Osteoblast (primary cell): ENCODE measurements at regions not wholly inside any gene's neighbourhood (a gene's known extent, or its start where the extent isn't known, plus 50 kb on each side); places are given as distances from the start of the nearest gene placed in this dataset.

ENCODE experiments used
- DNase-seq: peaks from one replicate; pipeline ENCODE4 v3.0.0; 2011; ENCODE audit warnings: low spot score, mixed read lengths; ENCODE audit not compliant: insufficient read length; ENCODE audit errors: missing footprints
- H2AFZ ChIP-seq: 2 replicates; pipeline ENCODE4 v1.6.0; 2011; ENCODE audit warnings: mild to moderate bottlenecking, low read length
- H3K27ac ChIP-seq: 2 replicates; pipeline ENCODE4 v1.5.1; 2011; ENCODE audit warnings: mild to moderate bottlenecking, low read depth, low read length, moderate library complexity
- H3K27me3 ChIP-seq: 2 replicates; pipeline ENCODE4 v1.6.0; 2012; ENCODE audit warnings: mild to moderate bottlenecking, control low read depth, inconsistent platforms, low read length, moderate library complexity; ENCODE audit not compliant: insufficient read depth
- H3K36me3 ChIP-seq: 2 replicates; pipeline ENCODE4 v1.5.1; 2011; ENCODE audit warnings: mild to moderate bottlenecking, low read length, control low read depth, moderate library complexity; ENCODE audit not compliant: insufficient read depth
- H3K4me1 ChIP-seq: 2 replicates; pipeline ENCODE4 v1.5.1; 2011; ENCODE audit warnings: mild to moderate bottlenecking, low read length, control low read depth, moderate library complexity; ENCODE audit not compliant: insufficient read depth
- H3K4me2 ChIP-seq: 2 replicates; pipeline ENCODE4 v1.6.0; 2011; ENCODE audit warnings: mild to moderate bottlenecking, low read length; ENCODE audit not compliant: insufficient read depth
- H3K4me3 ChIP-seq: fragments of 200-600 bp; sonication (generic); 3 replicates; pipeline ENCODE4 v1.5.1; 2012; ENCODE audit warnings: mild to moderate bottlenecking, low read length, inconsistent platforms; ENCODE audit not compliant: insufficient read depth
- H3K79me2 ChIP-seq: 2 replicates; pipeline ENCODE4 v1.6.0; 2012; ENCODE audit warnings: mild to moderate bottlenecking, low read length, control low read depth, inconsistent platforms; ENCODE audit not compliant: insufficient read depth
- H3K9me3 ChIP-seq: 2 replicates; pipeline ENCODE4 v1.5.1; 2011; ENCODE audit warnings: low read depth, low read length, control low read depth
- H4K20me1 ChIP-seq: 2 replicates; pipeline ENCODE4 v1.6.0; 2012; ENCODE audit warnings: mild to moderate bottlenecking, low read length, control low read depth; ENCODE audit not compliant: insufficient read depth
- TF ChIP-seq, protein P1 (sequence below): IDR thresholded peaks from 2 replicates; pipeline ENCODE4 v1.5.1; 2011; ENCODE audit warnings: mild to moderate bottlenecking, low read depth, low read length, moderate library complexity; ENCODE audit errors: extremely low read depth

DNA sequence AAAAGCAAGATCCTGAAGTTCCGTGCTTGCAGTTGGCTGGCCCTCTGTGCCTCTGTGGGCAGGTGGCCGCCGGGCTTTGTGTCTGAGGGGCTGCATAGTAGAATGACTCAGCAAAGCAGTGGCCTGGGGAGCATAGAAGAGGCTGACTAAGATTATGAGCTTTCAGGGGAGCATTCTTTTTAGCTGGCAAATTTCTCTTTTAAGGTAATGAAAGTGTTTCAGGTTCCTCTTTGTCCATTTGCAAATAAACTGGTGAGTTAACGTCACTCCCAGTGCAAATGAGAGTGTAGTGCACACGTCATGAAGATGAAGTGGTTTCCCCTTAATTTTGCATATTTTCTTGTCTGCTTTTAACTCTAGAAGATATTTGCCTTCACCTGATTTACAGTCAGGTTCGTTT is 98.6 kb downstream of the BCL2L11 start:
- no peaks in the 10 kb centered on the region for H3K36me3 ChIP-seq
- H2AFZ ChIP-seq = no peak overlapping the region
- DNase-seq = no peak
- H3K4me3 ChIP-seq = no peak overlapping the region
- TF ChIP-seq, protein P1, sequence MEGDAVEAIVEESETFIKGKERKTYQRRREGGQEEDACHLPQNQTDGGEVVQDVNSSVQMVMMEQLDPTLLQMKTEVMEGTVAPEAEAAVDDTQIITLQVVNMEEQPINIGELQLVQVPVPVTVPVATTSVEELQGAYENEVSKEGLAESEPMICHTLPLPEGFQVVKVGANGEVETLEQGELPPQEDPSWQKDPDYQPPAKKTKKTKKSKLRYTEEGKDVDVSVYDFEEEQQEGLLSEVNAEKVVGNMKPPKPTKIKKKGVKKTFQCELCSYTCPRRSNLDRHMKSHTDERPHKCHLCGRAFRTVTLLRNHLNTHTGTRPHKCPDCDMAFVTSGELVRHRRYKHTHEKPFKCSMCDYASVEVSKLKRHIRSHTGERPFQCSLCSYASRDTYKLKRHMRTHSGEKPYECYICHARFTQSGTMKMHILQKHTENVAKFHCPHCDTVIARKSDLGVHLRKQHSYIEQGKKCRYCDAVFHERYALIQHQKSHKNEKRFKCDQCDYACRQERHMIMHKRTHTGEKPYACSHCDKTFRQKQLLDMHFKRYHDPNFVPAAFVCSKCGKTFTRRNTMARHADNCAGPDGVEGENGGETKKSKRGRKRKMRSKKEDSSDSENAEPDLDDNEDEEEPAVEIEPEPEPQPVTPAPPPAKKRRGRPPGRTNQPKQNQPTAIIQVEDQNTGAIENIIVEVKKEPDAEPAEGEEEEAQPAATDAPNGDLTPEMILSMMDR = no peak
- H4K20me1 ChIP-seq = peaks cover 4% of the 10 kb centered on the region
- H3K4me2 ChIP-seq = no peak overlapping the region
- H3K4me1 ChIP-seq = no peaks in the 10 kb centered on the region
- no peaks in the 10 kb centered on the region for H3K79me2 ChIP-seq
- no peak overlapping the region for H3K27ac ChIP-seq
- H3K9me3 ChIP-seq = no peaks in the 10 kb centered on the region
- H3K27me3 ChIP-seq = no peaks in the 10 kb centered on the region

DNA sequence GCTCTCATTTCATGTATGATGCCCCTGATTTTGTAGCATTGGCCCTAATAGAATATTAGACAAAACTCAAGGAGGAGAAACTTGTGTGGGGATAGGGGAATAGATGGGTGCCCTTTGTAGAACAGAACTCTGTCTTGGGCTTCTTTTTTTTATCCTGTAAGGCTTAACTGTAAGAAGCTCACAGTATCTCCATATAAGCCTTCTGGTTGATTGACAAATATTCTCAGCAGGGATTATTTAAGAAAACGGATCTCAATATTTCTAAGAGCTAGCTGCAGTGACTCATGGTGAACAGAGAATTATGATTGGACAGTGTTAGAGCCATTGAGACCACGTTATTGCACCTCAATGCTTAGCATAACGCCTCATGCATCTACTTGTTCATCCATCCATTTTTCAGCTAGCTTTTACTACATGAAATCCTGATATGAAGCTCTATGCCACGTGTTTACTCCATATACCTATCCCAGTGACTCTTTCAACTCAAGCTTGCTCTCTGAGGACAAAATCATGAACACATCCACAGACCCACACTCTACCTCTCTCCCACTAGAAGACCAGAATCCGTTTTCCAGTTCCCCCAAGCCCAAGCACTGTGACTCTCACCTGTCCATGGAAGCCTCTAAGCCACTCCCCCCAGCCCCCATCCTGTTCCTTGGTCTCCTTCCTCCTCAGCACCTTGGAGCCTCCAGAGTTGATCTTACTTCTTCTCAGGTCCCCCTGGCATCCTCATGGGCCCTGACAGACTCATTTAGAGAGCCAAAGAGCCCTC is 99.2 kb downstream of the BCL2L11 start:
- Histone ChIP-seq H3K36me3 (no peaks in the 10 kb centered on the region), H3K27ac (no peak overlapping the region), H4K20me1 (peaks cover 4% of the 10 kb centered on the region), H3K9me3 (no peaks in the 10 kb centered on the region), H3K79me2 (no peaks in the 10 kb centered on the region), H3K4me2 (no peak overlapping the region), H2AFZ (no peak overlapping the region), H3K27me3 (no peaks in the 10 kb centered on the region), H3K4me3 (no peak overlapping the region), H3K4me1 (no peaks in the 10 kb centered on the region)
- TF ChIP-seq, protein P1 = no peak
- no peak for DNase-seq

DNA sequence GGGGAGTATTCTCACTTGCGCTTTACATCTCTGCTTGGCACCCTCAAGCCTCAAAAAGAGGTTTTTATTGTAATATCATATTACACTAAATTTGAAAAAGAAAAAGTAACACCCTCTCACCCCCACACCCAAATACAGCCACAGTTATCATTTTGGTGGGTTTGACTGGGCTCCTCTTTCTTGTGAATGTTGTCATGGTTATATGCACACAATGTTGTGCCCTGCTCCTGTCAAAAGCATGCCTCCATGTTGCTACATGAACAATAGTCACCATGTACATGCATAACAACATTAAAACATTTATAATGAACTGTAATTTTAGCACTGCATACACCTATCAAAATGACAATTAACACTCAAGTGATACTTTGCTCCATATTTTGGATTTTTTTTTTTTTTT is 100.2 kb downstream of the BCL2L11 start:
- DNase-seq = no peak
- no peaks in the 10 kb centered on the region for H3K9me3 ChIP-seq
- TF ChIP-seq, protein P1 = no peak
- H2AFZ ChIP-seq = no peak overlapping the region
- no peak overlapping the region for H3K4me3 ChIP-seq
- H3K4me2 ChIP-seq = no peak overlapping the region
- H3K27me3 ChIP-seq = no peaks in the 10 kb centered on the region
- H3K27ac ChIP-seq = no peak overlapping the region
- H3K36me3 ChIP-seq = no peaks in the 10 kb centered on the region
- no peaks in the 10 kb centered on the region for H3K79me2 ChIP-seq
- no peaks in the 10 kb centered on the region for H3K4me1 ChIP-seq
- H4K20me1 ChIP-seq = peaks cover 8% of the 10 kb centered on the region

DNA sequence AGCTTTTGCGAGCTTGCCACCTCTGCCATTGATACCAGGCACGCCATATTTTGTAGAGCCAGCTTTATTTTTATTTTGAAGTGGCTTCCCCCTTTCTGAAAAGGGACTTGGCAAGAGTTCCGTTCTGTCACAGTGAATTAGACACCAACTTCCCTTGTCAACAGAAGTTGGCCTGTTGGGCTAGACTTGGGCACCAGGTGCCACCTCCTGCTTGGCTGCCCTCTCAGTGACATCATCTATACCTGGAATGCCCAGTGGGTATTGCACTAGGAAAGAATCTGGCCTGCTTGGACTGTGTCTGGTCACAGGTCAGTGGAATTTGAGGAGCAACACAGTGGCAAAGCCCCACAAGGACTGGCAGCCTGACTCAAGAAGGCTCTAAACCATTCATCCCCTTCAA is 101.0 kb downstream of the BCL2L11 start:
- H3K4me1 ChIP-seq = no peaks in the 10 kb centered on the region
- TF ChIP-seq, protein P1 = no peak
- no peak overlapping the region for H2AFZ ChIP-seq
- no peak overlapping the region for H3K27ac ChIP-seq
- no peak overlapping the region for H3K4me2 ChIP-seq
- no peak overlapping the region for H3K4me3 ChIP-seq
- H4K20me1 ChIP-seq = peaks cover 11% of the 10 kb centered on the region
- no peaks in the 10 kb centered on the region for H3K27me3 ChIP-seq
- no peaks in the 10 kb centered on the region for H3K79me2 ChIP-seq
- no peak for DNase-seq
- H3K9me3 ChIP-seq = no peaks in the 10 kb centered on the region
- H3K36me3 ChIP-seq = no peaks in the 10 kb centered on the region
